NCI-H2171 treated with DMSO at 0.1 percent for 48 hours (cell line): ENCODE measurements at regions not wholly inside any gene's neighbourhood (a gene's known extent, or its start where the extent isn't known, plus 50 kb on each side); places are given as distances from the start of the nearest gene placed in this dataset.
A peak's percentile ranks its signal among the peaks of the same experiment; 100 is the strongest.

Source experiments
- DNase-seq: peaks from one replicate; lab custom pipeline; 2025; lab: John Stamatoyannopoulos, UW

- DNase-seq: no peak
Observed at GRCh38 chr2:180364719-180365118, 357.6 kb upstream of the CWC22 start.

GRCh38 chr2:180360283-180360618, 353.2 kb upstream of the CWC22 start:
- no peak for DNase-seq

- DNase-seq: no peak
Observed at GRCh38 chr2:180359522-180360282, 352.6 kb upstream of the CWC22 start.

- DNase-seq: no peak
Observed at GRCh38 chr2:180358458-180358857, 351.4 kb upstream of the CWC22 start.

GRCh38 chr2:180356676-180357075, 349.6 kb upstream of the CWC22 start:
- no peak for DNase-seq

GRCh38 chr2:180352620-180353019, 345.5 kb upstream of the CWC22 start:
- no peak for DNase-seq

GRCh38 chr2:180349809-180350208, 342.7 kb upstream of the CWC22 start:
- DNase-seq: no peak

GRCh38 chr2:180343528-180344345, 336.6 kb upstream of the CWC22 start:
- DNase-seq: no peak

GRCh38 chr2:180337136-180337535, 330.0 kb upstream of the CWC22 start:
- no peak for DNase-seq

GRCh38 chr2:180336550-180336949, 329.5 kb upstream of the CWC22 start:
- no peak for DNase-seq

- DNase-seq: no peak
Observed at GRCh38 chr2:180334514-180334913, 327.4 kb upstream of the CWC22 start.

GRCh38 chr2:180328795-180329422, 321.8 kb upstream of the CWC22 start:
- DNase-seq: no peak

- DNase-seq: no peak
Observed at GRCh38 chr2:180327185-180327584, 320.1 kb upstream of the CWC22 start.

GRCh38 chr2:180325416-180326120, 318.5 kb upstream of the CWC22 start:
- peak; percentile 80 for DNase-seq

- DNase-seq: no peak
Observed at GRCh38 chr2:180324182-180324581, 317.1 kb upstream of the CWC22 start.

- no peak for DNase-seq
Observed at GRCh38 chr2:180322781-180323180, 315.7 kb upstream of the CWC22 start.

GRCh38 chr2:180319586-180320405, 312.7 kb upstream of the CWC22 start:
- no peak for DNase-seq

- DNase-seq: no peak
Observed at GRCh38 chr2:180314086-180314485, 307.0 kb upstream of the CWC22 start.

- no peak for DNase-seq
Observed at GRCh38 chr2:180312542-180312941, 305.4 kb upstream of the CWC22 start.

- DNase-seq: no peak
Observed at GRCh38 chr2:180307096-180307495, 300.0 kb upstream of the CWC22 start.

- no peak for DNase-seq
Observed at GRCh38 chr2:180306346-180306745, 299.2 kb upstream of the CWC22 start.
